ENCODE measurements at regions not wholly inside any gene's neighbourhood (a gene's known extent, or its start where the extent isn't known, plus 50 kb on each side); places are given as distances from the start of the nearest gene placed in this dataset.

DNA sequence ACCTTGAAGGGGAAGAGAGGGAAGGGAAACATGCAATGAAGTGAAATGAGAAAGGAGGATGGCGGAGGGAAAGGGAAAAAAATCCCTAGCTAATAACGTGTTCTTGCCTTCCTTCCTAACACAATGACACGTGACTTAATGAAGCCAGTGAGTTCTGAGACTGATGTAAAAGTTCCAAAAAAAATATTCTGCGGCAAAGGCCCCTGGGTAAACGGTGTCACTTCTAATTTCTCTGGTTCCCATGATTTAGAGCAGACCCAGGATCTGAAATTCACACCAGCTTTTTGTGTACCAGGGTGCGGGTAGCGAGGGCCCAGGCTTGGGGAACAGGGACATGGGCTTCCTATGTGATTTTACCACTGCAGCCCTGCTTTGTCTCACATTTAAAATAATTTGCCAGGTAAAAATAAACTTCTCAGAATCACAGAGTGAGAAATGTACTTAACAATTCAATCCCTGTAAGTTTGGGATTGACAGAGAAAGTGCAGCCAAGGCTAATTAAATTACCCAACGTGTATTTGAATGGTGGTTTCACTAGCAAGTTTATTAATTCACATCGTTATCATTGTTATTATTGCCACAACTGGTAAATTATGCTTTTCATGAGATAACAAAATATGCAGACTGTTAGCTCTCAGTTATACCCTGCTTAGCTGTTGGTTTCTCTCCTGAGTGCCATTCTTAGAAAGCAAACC is 182.4 kb downstream of the SEM1 start:
- Histone ChIP-seq H3K4me3 (no peak overlapping the region), H3K27ac (no peak overlapping the region), H3K9me3 (no peaks in the 10 kb centered on the region), H3K4me1 (no peaks in the 10 kb centered on the region), H3K27me3 (no peaks in the 10 kb centered on the region), H3K36me3 (no peaks in the 10 kb centered on the region)
- WGBS, 2 donors: 63 to 66% methylated on average over 9 of the region's 9 CpGs
- no peak for DNase-seq
- TF ChIP-seq, protein P1, sequence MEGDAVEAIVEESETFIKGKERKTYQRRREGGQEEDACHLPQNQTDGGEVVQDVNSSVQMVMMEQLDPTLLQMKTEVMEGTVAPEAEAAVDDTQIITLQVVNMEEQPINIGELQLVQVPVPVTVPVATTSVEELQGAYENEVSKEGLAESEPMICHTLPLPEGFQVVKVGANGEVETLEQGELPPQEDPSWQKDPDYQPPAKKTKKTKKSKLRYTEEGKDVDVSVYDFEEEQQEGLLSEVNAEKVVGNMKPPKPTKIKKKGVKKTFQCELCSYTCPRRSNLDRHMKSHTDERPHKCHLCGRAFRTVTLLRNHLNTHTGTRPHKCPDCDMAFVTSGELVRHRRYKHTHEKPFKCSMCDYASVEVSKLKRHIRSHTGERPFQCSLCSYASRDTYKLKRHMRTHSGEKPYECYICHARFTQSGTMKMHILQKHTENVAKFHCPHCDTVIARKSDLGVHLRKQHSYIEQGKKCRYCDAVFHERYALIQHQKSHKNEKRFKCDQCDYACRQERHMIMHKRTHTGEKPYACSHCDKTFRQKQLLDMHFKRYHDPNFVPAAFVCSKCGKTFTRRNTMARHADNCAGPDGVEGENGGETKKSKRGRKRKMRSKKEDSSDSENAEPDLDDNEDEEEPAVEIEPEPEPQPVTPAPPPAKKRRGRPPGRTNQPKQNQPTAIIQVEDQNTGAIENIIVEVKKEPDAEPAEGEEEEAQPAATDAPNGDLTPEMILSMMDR (IDR thresholded peaks at IDR 0.05): no peak
- no peak for ATAC-seq
- no peak for FAIRE-seq
- intact Hi-C loops (cut with DNase I): no loop called here

DNA sequence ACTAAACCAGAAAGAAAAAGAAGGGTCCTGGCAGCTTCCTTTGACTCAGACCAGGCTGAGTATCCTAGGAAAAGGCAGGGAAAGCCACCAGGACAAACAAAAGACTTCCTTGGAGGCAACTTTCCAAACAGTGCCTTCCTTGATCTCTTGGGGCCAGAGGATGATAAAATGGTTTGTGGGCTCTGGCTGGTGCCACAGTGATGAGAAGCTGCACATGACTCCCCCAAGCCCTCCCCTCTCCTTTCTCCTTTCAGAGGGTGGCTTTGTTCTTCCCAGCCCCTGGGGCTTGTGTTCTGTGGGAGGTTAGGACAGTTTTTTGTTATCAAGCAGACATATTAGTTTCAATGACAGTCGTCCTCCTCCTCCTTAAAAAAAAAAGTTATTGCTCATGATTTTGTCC is 183.2 kb downstream of the SEM1 start:
- intact Hi-C loops (cut with DNase I): no loop called here
- 18 to 33% methylated on average over 1 of the region's 1 CpG for WGBS, 2 donors

DNA sequence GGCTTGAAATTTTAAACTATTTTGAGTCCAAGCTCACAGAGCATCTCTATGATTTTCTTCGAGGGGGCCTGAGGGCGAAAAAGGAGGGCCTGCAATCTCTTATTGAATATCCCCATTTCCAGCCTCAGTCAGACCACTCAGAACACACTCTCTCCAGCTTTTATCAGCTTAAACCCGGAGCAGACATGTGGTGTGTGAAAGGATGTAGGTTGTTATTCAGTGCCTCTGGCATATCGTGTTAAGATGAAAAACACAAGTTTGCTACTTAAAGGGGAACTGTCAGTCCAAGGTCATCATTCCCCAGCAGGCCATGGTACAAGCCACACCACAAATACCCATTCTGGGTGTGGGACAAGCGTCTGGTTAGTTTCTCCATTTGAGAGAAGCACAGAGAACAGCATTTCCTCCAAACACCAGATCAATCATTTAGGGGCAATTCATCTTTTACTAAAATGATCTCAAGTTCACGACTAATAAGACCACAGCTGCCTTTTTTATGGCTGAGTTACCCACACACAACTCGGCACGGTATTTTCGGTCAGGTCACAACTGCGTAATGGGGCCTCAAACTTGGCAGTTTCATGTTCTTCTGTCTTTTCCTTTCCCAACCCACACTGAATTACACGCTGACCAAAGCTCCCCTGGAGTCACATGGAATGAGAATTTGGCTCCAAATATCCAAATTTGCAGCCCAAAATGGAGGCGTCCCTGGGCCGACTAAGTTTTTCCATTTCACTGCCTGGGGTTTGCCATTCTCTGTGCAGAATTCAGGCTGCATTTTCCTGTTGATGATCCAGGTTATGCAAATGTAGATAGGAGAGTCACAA is 188.4 kb downstream of the SEM1 start:
- Histone ChIP-seq H3K27ac (no peak overlapping the region), H3K27me3 (no peaks in the 10 kb centered on the region), H3K36me3 (no peaks in the 10 kb centered on the region), H3K4me3 (no peak overlapping the region), H3K4me1 (no peaks in the 10 kb centered on the region), H3K9me3 (no peaks in the 10 kb centered on the region)
- FAIRE-seq: no peak
- 64 to 69% methylated on average over 13 of the region's 13 CpGs for WGBS, 2 donors
- TF ChIP-seq, protein P1 (IDR thresholded peaks at IDR 0.05): no peak
- peak in 1 of 4 donors; percentile 13 for ATAC-seq
- intact Hi-C loops (cut with DNase I): no loop called here
- DNase-seq: peak in 2 of 6 donors; percentile 5 to 14

More for the DNA sequence above, 183.2 kb downstream of the SEM1 start:
- TF ChIP-seq, protein P1 (IDR thresholded peaks at IDR 0.05): no peak
- Histone ChIP-seq H3K4me1 (no peaks in the 10 kb centered on the region), H3K4me3 (no peak overlapping the region), H3K27ac (no peak overlapping the region), H3K36me3 (no peaks in the 10 kb centered on the region), H3K27me3 (no peaks in the 10 kb centered on the region), H3K9me3 (no peaks in the 10 kb centered on the region)
- FAIRE-seq (no peak), DNase-seq (no peak), ATAC-seq (no peak)

DNA sequence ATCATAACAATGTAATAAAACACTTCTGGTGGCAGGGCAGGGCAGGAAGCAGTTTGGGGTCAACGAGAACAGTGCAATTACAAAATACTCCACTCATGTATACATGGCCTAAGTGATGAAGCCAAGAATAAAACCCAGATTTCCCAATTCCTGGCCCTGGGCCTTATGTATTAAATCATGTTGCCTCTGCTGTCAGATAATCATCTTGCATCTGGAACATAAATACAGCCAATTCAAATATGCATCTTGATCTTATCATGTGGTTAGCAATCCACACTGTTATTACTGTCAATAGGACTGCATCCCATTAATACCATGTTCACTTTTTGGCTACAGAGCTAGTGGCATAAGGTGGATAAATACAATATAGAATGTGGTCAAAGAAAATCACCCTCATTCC is 186.5 kb upstream of the SLC25A13 start:
- TF ChIP-seq, protein P1 (IDR thresholded peaks at IDR 0.05): no peak

DNA sequence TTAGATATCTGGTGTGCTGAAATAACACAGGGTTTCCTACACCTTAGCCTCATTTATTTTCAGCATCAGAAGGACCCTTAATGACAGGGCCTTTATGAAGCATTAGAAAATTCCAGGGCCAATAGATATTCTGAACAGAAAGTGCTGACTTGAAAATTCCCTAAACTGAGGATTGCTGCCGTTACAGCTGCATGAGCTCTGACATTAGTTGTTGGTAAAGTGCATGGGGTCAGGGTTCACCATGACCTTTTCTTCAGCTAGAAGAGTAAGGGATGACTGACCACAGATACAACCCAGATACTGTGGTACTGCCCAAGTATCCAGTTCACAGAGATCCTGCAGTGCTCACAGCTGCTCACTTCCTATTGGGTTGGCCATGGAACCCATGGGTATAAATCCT is 181.7 kb upstream of the SLC25A13 start:
- no peak overlapping the region for H3K4me3 ChIP-seq
- WGBS, 2 donors: 66 to 75% methylated on average over 1 of the region's 1 CpG
- no peaks in the 10 kb centered on the region for H3K4me1 ChIP-seq
- ATAC-seq (no peak), FAIRE-seq (no peak), DNase-seq (no peak)
- H3K27ac ChIP-seq: no peak overlapping the region
- no peaks in the 10 kb centered on the region for H3K9me3 ChIP-seq
- intact Hi-C loops (cut with DNase I): no loop called here
- H3K36me3 ChIP-seq: no peaks in the 10 kb centered on the region
- no peaks in the 10 kb centered on the region for H3K27me3 ChIP-seq
- TF ChIP-seq, protein P1 (IDR thresholded peaks at IDR 0.05): no peak

More for the DNA sequence above, 186.5 kb upstream of the SLC25A13 start:
- 42 to 48% methylated on average over 1 of the region's 1 CpG for WGBS, 2 donors
- Histone ChIP-seq H3K4me1 (no peaks in the 10 kb centered on the region), H3K9me3 (no peaks in the 10 kb centered on the region), H3K36me3 (no peaks in the 10 kb centered on the region), H3K4me3 (no peak overlapping the region), H3K27ac (no peak overlapping the region), H3K27me3 (no peaks in the 10 kb centered on the region)
- ATAC-seq: peak in 1 of 4 donors; percentile 41
- DNase-seq: no peak
- no peak for FAIRE-seq
- intact Hi-C loops (cut with DNase I): no loop called here

Measured in pancreas (tissue), 10 donors.